H1 (cell line): ENCODE measurements at regions not wholly inside any gene's neighbourhood (a gene's known extent, or its start where the extent isn't known, plus 50 kb on each side); places are given as distances from the start of the nearest gene placed in this dataset.

ENCODE experiments used
- CTCF ChIA-PET: fragments of 300-600 bp; sonication (Branson Sonifier 250); formaldehyde crosslinking; loops from one replicate; lab custom pipeline; 2021; ENCODE audit not compliant: partially characterized antibody; lab: Charles Lee
- POLR2A ChIA-PET: fragments of 300-600 bp; sonication (Branson Sonifier 250); formaldehyde crosslinking; loops from one replicate; lab custom pipeline; 2021; ENCODE audit warnings: inconsistent platforms; ENCODE audit not compliant: partially characterized antibody; lab: Charles Lee
- DNase-seq, 2 experiments: peaks; one replicate each; pipeline versions ENCODE4 v3.0.0 to v3.0.0-alpha.2; 2010 to 2022; ENCODE audit warnings: low spot score in 2 of 2, low read depth in 1 of 2, mixed read lengths in 1 of 2
- FAIRE-seq: peaks from 2 replicates; lab custom pipeline; 2011; peaks lifted over from hg19 to GRCh38; lab: Jason Lieb, UNC
- H2AFZ ChIP-seq: 2 replicates; pipeline ENCODE4 v1.8.1; 2012; ENCODE audit warnings: low read length, inconsistent platforms
- H2AK5ac ChIP-seq: 2 replicates; pipeline ENCODE4 v1.6.1; 2013; ENCODE audit warnings: low read depth, low read length
- H2BK120ac ChIP-seq: replicated peaks from 2 replicates; pipeline ENCODE3; 2013; ENCODE audit warnings: low read depth, low read length, inconsistent platforms
- H2BK12ac ChIP-seq: 2 replicates; pipeline ENCODE4 v1.6.1; 2013; ENCODE audit warnings: low read depth, low read length
- H2BK15ac ChIP-seq: 2 replicates; pipeline ENCODE4 v1.6.1; 2013; ENCODE audit warnings: low read length
- H2BK20ac ChIP-seq: 2 replicates; pipeline ENCODE4 v1.6.1; 2013; ENCODE audit warnings: low read length
- H2BK5ac ChIP-seq: 2 replicates; pipeline ENCODE4 v1.6.1; 2013; ENCODE audit warnings: low read depth, low read length
- H3K14ac ChIP-seq: 2 replicates; pipeline ENCODE4 v1.6.1; 2013; ENCODE audit warnings: inconsistent platforms; ENCODE audit not compliant: insufficient read length
- H3K18ac ChIP-seq: 2 replicates; pipeline ENCODE4 v1.6.1; 2013; ENCODE audit warnings: low read length; ENCODE audit errors: extremely low read depth
- H3K23ac ChIP-seq: 2 replicates; pipeline ENCODE4 v1.6.1; 2013; ENCODE audit warnings: inconsistent platforms; ENCODE audit not compliant: insufficient read length
- H3K23me2 ChIP-seq: 2 replicates; pipeline ENCODE4 v1.6.1; 2013; ENCODE audit warnings: low read depth, low read length
- H3K27ac ChIP-seq: 2 replicates; pipeline ENCODE4 v1.6.1; 2011; ENCODE audit warnings: low read depth, low read length, inconsistent platforms
- H3K27me3 ChIP-seq, 4 experiments: replicated peaks in 1 of 4; 1 replicate in 1 of 4; 2 replicates in 3 of 4; pipeline versions ENCODE4 v1.6.1 to v1.8.1; 2011 to 2013; ENCODE audit warnings: low read length in 3 of 4, mild to moderate bottlenecking in 3 of 4, inconsistent platforms in 2 of 4, mixed read lengths in 2 of 4, moderate library complexity in 1 of 4; ENCODE audit not compliant: control insufficient read depth in 3 of 4, insufficient read depth in 3 of 4; ENCODE audit errors: extremely low read depth in 1 of 4
- H3K36me3 ChIP-seq, 4 experiments: 2 replicates each; pipeline versions ENCODE4 v1.6.1 to v1.8.1; 2011 to 2013; ENCODE audit warnings: mild to moderate bottlenecking in 4 of 4, low read length in 3 of 4, moderate library complexity in 2 of 4, control low read depth in 1 of 4, inconsistent platforms in 1 of 4; ENCODE audit not compliant: insufficient read depth in 4 of 4, control insufficient read depth in 2 of 4
- H3K4ac ChIP-seq: replicated peaks from 2 replicates; pipeline ENCODE3; 2013; ENCODE audit warnings: low read length, low read depth, mixed read lengths, inconsistent platforms; ENCODE audit not compliant: insufficient read length
- H3K4me1 ChIP-seq, 4 experiments: replicated peaks in 1 of 4; 1 replicate in 1 of 4; 2 replicates in 3 of 4; pipeline versions ENCODE4 v1.6.1 to v1.8.1; 2011 to 2013; ENCODE audit warnings: low read length in 3 of 4, inconsistent platforms in 2 of 4, mixed read lengths in 1 of 4; ENCODE audit not compliant: insufficient read depth in 4 of 4, control insufficient read depth in 3 of 4
- H3K4me2 ChIP-seq, 2 experiments: 2 replicates each; pipeline versions ENCODE4 v1.6.1 to v1.8.1; 2011 to 2013; ENCODE audit warnings: low read depth in 2 of 2, low read length in 2 of 2, control low read depth in 1 of 2, inconsistent platforms in 1 of 2, mild to moderate bottlenecking in 1 of 2; ENCODE audit not compliant: insufficient read depth in 1 of 2
- H3K4me3 ChIP-seq, 4 experiments: fragments of 200-600, 300-600 bp in 1 of 4; sonication (generic), shearing (Covaris generic), sonication (Bioruptor Twin) in 1 of 4; 2 replicates each; pipeline versions ENCODE4 v1.5.1 to v1.8.1; 2011 to 2016; ENCODE audit warnings: low read length in 4 of 4, low read depth in 3 of 4, control low read depth in 2 of 4, inconsistent platforms in 2 of 4, mild to moderate bottlenecking in 2 of 4, mixed read lengths in 1 of 4, moderate library complexity in 1 of 4; ENCODE audit not compliant: insufficient read depth in 2 of 4; ENCODE audit errors: extremely low read depth in 1 of 4
- H3K56ac ChIP-seq: replicated peaks from 2 replicates; pipeline ENCODE3; 2013; ENCODE audit warnings: low read depth, mild to moderate bottlenecking, mixed read lengths, low read length, inconsistent platforms; ENCODE audit not compliant: insufficient read length
- H3K79me1 ChIP-seq: 2 replicates; pipeline ENCODE4 v1.6.1; 2013; ENCODE audit warnings: low read depth, low read length, control low read depth
- H3K79me2 ChIP-seq, 2 experiments: 2 replicates each; pipeline versions ENCODE4 v1.6.1 to v1.8.1; 2012 to 2013; ENCODE audit warnings: low read length in 2 of 2, mild to moderate bottlenecking in 2 of 2, inconsistent platforms in 1 of 2; ENCODE audit not compliant: insufficient read depth in 2 of 2, control insufficient read depth in 1 of 2
- H3K9ac ChIP-seq, 4 experiments: replicated peaks in 1 of 4; 1 replicate in 1 of 4; 2 replicates in 3 of 4; pipeline versions ENCODE4 v1.6.1 to v1.8.1; 2011 to 2013; ENCODE audit warnings: low read depth in 3 of 4, low read length in 3 of 4, control low read depth in 2 of 4, mild to moderate bottlenecking in 2 of 4, moderate library complexity in 2 of 4, inconsistent platforms in 1 of 4; ENCODE audit errors: extremely low read depth in 1 of 4
- H3K9me3 ChIP-seq, 2 experiments: 2 replicates each; pipeline versions ENCODE4 v1.6.1 to v1.8.1; 2012 to 2013; ENCODE audit warnings: mild to moderate bottlenecking in 2 of 2, moderate library complexity in 2 of 2, control low read depth in 1 of 2, inconsistent platforms in 1 of 2, low read depth in 1 of 2, low read length in 1 of 2, mixed read lengths in 1 of 2; ENCODE audit not compliant: insufficient read depth in 2 of 2
- H4K20me1 ChIP-seq, 2 experiments: replicated peaks in 1 of 2; 2 replicates each; pipeline versions ENCODE3 to v1.8.1; 2011 to 2013; ENCODE audit warnings: inconsistent platforms in 2 of 2, low read length in 2 of 2, mild to moderate bottlenecking in 1 of 2; ENCODE audit not compliant: insufficient read depth in 2 of 2, control insufficient read depth in 1 of 2
- H4K5ac ChIP-seq: 2 replicates; pipeline ENCODE4 v1.6.1; 2013; ENCODE audit warnings: low read length, low read depth, mixed read lengths, inconsistent platforms; ENCODE audit not compliant: insufficient read length
- H4K8ac ChIP-seq: 2 replicates; pipeline ENCODE4 v1.8.0; 2013; ENCODE audit warnings: mild to moderate bottlenecking, moderate library complexity, low read length, inconsistent platforms; ENCODE audit not compliant: insufficient read depth; ENCODE audit errors: extremely low read depth
- H4K91ac ChIP-seq: replicated peaks from 2 replicates; pipeline ENCODE3; 2013; ENCODE audit warnings: low read length, mixed read lengths, inconsistent platforms; ENCODE audit not compliant: insufficient read length
- ATF3 ChIP-seq: IDR thresholded peaks from 2 replicates; pipeline ENCODE4 v1.6.1; 2011; ENCODE audit warnings: low read depth, mild to moderate bottlenecking, low read length; ENCODE audit not compliant: insufficient read depth
- GABPA ChIP-seq: IDR thresholded peaks from 2 replicates; pipeline ENCODE4 v1.6.1; 2011; ENCODE audit warnings: mild to moderate bottlenecking, low read length, moderate library complexity, borderline replicate concordance; ENCODE audit not compliant: insufficient read depth
- JUN ChIP-seq: IDR thresholded peaks from 2 replicates; pipeline ENCODE4 v1.6.1; 2011; ENCODE audit warnings: low read depth, mild to moderate bottlenecking, improper control_type of control experiment, low read length
- JUND ChIP-seq: IDR thresholded peaks from 2 replicates; pipeline ENCODE4 v1.6.1; 2011; ENCODE audit warnings: mild to moderate bottlenecking, improper control_type of control experiment, low read length
- TAF1 ChIP-seq: IDR thresholded peaks from 2 replicates; pipeline ENCODE4 v1.6.1; 2011; ENCODE audit warnings: mild to moderate bottlenecking, low read depth, low read length
- WGBS, 2 experiments: shearing (Covaris generic) in 1 of 2; methylation state at CpG; one replicate each; pipeline versions ENCODE4 v1.1.6 to v1.1.7; 2013 to 2015; ENCODE audit warnings: low lambda C conversion rate in 2 of 2, mixed read lengths in 2 of 2, inconsistent platforms in 1 of 2, low coverage in 1 of 2, missing lambda C conversion rate in 1 of 2; ENCODE audit not compliant: insufficient replicate concordance in 2 of 2, insufficient coverage in 1 of 2, insufficient read length in 1 of 2; ENCODE audit errors: extremely low coverage in 1 of 2, missing lambda C conversion rate in 1 of 2; 5-methylcytosine and 5-hydroxymethylcytosine counted together

- TF ChIP-seq JUN, result no peak
- no peak for TF ChIP-seq JUND
- no peak for TF ChIP-seq TAF1
- no peak for TF ChIP-seq GABPA
- no peak for TF ChIP-seq ATF3
- Histone ChIP-seq H3K23ac (no peak overlapping the region), H3K23me2 (no peaks in the 10 kb centered on the region), H3K79me2 (no peaks in the 10 kb centered on the region; a peak in 1 of 4 replicates), H3K9ac (no peak overlapping the region), H2BK20ac (no peak overlapping the region), H2BK5ac (0 out of 2 replicates have a peak overlapping the region, but pooled peaks have one; percentile 35), H3K56ac (no peak overlapping the region), H3K9me3 (no peaks in the 10 kb centered on the region), H3K27me3 (no peaks in the 10 kb centered on the region), H3K4me3 (no peak overlapping the region), H2AFZ (no peak overlapping the region), H4K5ac (no peak overlapping the region), H4K20me1 (peaks cover 5 to 9% of the 10 kb centered on the region in 2 experiments), H2BK12ac (0 out of 2 replicates have a peak overlapping the region, but pooled peaks have one; percentile 17), H3K18ac (no peak overlapping the region; the same call in 1 of the 2 replicates), H3K27ac (no peak overlapping the region; the same call in 1 of the 2 replicates), H3K36me3 (no peaks in the 10 kb centered on the region), H4K8ac (no peak overlapping the region), H2BK15ac (no peak overlapping the region), H3K4ac (no peak overlapping the region), H2AK5ac (no peak overlapping the region), H3K79me1 (no peaks in the 10 kb centered on the region; the same call in 1 of the 2 replicates), H3K4me2 (no peak overlapping the region), H3K4me1 (peaks cover 0 to 8% (median 5%) of the 10 kb centered on the region in 4 experiments; a peak in 3 of 7 replicates), H3K14ac (no peak overlapping the region), H2BK120ac (no peak overlapping the region), H4K91ac (no peak overlapping the region)
- 87% methylated on average over 9 of the region's 9 CpGs; no CpG with 5 or more reads in 1 of the 2 experiments for WGBS, 2 experiments
- FAIRE-seq, result no peak
- no peak for DNase-seq
- ChIA-PET POLR2A (interaction anchor here (1.9 kb wide), 1 partner anchor 11 kb away, joined by 4 read pairs; no protein-coding TSS in a partner anchor), CTCF (interaction anchor here (0.6 to 1.5 kb wide), 6 partner anchors 9 to 91 kb away, joined by 3 to 6 read pairs (median 3); no protein-coding TSS in a partner anchor)
These were observed 369.7 kb downstream of the SHANK2 start for GRCh38 chr11:70882716-70883085.
